Endothelial cell of hepatic sinusoid (primary cell): ENCODE measurements at regions not wholly inside any gene's neighbourhood (a gene's known extent, or its start where the extent isn't known, plus 50 kb on each side); places are given as distances from the start of the nearest gene placed in this dataset.
"Not testable (repeated sequence)": the region's sequence is repeated elsewhere in the genome, so short reads cannot be mapped to it uniquely, and the experiment has no call there.

ENCODE experiments used
- in situ Hi-C: cut with HindIII; loops from 2 replicates; pipeline ENCODE4 v1.10.0; 2017; ENCODE audit warnings: low sequenced_read_pairs

DNA sequence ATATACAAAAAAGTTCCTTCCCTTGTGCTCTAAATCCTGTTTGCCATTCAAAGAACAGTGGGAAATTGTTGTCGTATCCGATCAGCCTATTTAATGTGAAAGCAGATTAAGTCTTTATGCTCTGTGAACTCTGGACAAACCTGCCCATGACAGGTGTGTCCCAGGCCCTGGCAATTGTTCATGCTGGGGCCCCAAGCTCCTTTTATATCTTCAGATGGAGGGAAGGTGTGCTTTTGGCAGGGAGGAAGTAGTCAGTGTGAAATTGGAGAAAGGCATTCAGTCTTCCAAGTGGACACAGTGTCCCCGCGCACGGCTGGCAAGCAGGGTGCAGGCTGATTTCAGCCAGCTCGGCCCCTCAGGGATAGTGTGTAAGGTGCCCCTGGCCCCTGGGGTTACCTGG, 135.1 kb upstream of the F3 start:
- in situ Hi-C loops: no loop called here

DNA sequence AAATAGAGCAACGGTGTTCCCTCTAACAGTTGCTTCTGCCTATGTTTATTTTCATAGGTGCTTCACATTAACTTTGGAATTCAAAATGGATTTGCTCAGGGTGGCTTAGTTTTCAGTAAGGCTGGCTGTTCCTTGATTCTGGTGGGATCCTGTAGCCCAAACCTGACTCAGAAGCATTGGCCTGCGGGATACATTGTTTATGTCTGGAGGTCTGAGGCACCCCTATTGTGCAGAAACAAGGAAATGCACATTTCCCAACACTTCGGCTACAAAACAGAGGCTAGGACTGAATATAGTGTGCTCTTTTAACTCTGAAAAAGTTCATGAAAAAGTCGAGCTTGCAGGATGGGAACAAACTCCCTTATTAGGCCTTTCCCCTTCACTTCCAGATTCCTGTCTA, 133.8 kb upstream of the F3 start:
- in situ Hi-C loops: no loop called here

DNA sequence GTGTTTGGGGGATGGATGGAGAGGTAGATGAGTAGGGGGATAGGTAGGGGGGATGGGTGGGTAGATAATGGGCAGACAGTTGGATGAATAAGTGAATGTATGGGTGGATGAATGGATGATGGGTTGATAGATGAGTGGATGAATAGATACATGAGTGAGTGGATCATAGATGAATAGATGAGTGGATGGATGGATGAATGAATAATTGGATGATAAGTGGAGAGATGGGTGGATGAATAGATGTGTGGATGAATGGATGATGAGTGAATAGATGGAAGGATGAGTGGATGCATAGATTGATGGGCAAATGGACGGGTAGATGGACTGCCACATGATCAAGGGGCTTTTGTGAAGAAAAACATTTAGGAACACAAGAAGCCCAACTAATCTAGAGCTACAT, 133.3 kb upstream of the F3 start:
- in situ Hi-C loops: no loop called here

- in situ Hi-C loops: no loop called here
These were observed 131.4 kb upstream of the F3 start for GRCh38 chr1:94672934-94673333.

DNA sequence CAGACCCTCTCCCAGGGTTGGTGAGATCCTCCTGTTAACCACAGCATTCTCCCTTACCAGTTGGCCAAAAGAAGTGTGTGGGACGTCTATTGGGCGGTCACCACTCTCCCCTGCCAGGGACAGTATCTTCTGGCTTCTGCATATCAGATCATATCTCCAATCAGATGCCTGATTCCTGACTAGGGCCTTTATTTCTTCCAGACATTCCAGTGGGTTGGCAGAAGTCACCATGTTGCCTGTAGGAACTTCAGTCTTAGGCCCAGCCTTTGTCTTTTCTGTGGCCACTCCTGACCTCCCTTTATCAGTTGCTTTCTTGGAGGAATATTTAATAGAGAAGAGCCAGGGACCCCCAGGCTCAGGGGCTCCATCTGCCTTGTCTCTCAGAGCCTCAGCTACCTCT, 130.4 kb upstream of the F3 start:
- in situ Hi-C loops: no loop called here

- in situ Hi-C loops: no loop called here
These were observed 128.7 kb upstream of the F3 start for GRCh38 chr1:94670273-94670672.

DNA sequence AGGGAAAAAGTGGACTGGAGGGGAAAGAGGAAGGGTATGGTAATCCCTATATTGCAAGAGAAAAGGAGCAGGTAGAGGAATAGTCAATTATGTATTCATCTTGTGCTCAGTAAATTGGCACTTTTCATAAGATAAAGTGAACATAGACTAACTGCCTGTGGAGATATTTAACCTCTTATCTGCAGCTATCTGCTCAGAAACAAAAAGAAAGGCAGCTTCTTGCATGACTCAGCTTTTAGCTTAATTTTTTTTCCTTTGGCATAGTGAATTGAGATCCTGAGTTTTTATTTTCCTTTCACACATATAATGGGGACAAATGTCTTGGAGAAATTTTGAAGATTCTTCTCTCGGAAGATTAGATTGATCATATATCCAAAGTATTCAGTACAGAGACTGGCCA, 127.6 kb upstream of the F3 start:
- in situ Hi-C loops: no loop called here

DNA sequence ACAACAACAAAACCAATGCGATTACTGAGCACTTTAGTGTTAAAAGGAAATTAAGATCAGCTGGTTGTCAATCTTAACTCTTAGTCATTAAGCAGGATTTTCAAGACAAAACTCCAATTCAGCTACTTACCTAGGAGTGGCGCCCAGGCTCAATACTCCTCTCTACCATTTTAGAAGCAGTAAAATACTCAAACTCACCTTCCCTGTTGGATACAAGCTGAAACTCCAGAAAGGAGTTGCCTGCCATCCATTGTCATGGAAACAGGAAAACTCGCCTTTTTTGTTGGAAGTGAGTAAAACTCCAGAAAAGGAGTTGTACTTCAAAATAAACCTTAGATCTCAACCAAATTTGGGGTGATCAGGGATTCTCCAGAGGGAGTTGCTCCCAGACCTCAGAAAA, 127.0 kb upstream of the F3 start:
- in situ Hi-C loops: no loop called here

DNA sequence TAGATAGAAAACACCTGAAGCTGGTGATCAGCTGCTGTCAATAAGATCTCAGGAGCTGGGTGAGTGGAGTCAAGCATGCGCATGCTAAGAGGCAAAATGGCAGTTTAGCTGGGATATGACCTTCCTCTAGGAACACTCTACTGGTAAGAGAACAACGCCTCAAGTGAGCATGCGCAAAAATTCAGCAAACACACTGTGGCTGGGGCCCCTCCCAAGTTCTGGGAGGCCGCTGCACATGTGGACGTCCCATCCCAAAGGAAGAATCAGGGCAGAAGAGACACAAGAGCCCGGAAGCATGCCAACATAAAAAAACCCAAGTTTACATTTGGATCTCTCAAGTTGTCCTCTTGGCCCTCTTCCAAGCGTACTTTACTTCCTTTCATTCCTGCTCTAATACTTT, 126.3 kb upstream of the F3 start:
- in situ Hi-C loops: no loop called here

GRCh38 chr1:94666797-94667196, 125.2 kb upstream of the F3 start:
- in situ Hi-C loops: no loop called here

DNA sequence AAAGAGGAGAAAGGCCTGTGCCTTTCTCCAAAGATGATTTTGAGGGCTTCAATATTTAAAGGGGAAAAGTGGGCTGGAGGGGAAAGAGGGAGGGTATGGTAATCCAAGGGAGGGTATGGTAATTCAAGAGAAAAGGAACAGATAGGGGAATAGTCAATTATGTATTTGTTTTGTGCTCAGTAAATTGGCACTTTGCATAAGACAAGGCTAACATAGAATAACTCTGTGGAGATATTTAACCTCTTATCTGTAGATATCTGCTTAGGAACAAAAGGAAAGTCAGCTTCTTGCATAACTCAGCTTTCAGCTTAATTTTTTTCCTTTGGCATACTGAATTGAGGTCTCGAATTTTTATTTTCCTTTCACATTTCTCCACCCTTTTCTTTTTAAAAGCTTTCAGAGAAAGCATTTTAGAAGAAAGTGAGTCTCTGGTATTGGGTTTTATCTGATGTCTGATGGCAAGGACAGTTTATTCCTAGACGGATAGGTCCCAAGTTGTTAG, 119.9 kb upstream of the F3 start:
- in situ Hi-C loops: no loop called here

GRCh38 chr1:94660994-94661393, 119.4 kb upstream of the F3 start:
- in situ Hi-C loops: no loop called here

GRCh38 chr1:94660258-94660657, 118.7 kb upstream of the F3 start:
- in situ Hi-C loops: no loop called here

DNA sequence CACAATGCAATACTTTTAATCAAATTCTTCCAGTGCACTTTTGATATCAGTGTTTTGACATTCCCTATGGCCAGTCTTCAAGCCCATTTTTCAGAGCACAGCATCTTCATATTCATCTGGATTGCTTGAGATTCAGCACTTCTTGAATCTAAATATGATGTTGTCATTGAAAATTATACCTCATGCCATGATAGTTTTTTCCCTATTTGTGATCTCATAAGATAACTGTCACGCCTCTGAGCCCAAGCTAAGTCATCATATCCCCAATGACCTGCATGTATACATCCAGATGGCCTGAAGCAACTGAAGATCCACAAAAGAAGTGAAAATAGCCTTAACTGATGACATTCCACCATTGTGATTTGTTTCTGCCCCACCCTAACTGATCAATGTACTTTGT, 117.6 kb upstream of the F3 start:
- in situ Hi-C loops: not testable (repeated sequence)

DNA sequence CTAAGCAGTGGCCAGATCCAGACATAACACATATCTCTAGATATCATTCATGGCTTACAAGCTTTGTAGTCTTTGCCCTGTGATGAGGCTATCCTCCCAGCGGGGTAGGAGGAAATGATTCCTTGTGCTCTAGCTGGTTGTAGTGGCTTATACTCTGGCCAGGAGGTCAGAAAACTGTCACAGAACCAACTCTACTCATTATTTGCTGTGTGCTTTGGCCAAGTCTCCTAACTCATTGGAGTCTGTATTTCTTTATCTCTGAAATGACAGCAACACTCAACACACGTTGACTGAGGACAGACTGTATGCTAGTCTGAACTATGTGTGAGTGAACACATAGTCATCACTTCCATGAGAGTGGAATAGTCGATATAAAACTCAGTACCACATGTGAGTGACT, 116.7 kb upstream of the F3 start:
- in situ Hi-C loops: no loop called here

- in situ Hi-C loops: not testable (repeated sequence)
These were observed 116.2 kb upstream of the F3 start for GRCh38 chr1:94657776-94658175.

GRCh38 chr1:94656967-94657366, 115.4 kb upstream of the F3 start:
- in situ Hi-C loops: no loop called here

DNA sequence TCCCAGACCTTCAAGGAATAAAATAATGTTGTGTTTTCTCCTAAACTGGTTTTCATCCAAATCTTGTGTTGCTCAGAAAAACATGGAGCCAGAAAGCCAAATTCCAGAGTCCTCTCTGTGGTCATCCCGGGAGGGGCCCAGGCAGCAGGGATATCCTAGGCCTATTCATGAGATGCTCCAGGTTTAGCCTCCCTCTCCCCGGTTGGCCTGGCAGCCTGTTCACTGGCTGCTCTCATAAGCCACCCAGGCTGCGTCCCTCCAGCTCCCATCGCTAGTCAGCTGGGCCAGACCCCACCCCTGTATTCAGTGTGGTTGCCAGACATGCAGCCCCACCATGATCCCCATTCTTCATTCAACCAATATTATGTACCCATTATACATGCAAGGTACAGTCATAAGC, 113.4 kb upstream of the F3 start:
- in situ Hi-C loops: no loop called here

DNA sequence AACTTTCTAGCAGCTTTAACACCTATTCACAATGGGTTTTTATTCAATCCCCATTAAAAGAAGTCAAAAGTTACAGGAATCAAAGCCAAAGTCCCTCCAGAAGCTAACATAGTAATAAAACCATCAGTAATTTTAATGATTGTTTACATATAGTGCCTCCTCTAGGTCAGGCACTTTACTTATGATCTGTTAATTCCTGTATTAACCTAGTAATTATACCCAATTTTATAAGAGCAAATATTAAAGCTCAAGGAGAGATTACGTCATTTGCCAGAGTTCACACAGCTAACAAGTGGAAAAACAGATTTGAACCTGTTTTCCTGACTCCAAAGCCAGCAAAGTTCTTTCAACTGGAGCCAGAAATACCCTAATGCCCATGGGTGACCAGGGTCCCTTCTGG, 112.9 kb upstream of the F3 start:
- in situ Hi-C loops: no loop called here

- in situ Hi-C loops: no loop called here
These were observed 112.5 kb upstream of the F3 start for GRCh38 chr1:94654031-94654430.

DNA sequence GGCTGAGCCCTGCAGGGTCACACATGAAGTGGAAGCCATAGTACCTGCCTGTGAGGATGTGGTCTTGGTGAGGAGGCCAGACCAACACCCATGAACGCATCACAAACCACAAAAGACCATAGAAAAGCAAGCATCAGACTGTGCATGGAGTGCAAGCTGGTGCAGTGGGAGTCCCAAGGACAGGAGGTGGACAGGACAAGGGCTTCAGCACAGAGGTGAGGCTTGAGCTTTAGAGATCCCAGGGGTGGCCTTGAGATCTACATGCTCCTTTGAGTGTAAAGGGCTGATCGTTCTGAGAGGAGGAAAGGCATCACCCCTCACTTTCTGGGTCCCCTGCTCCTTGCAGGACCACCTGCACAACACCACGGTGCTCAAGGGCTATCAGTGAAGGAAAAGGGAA, 111.9 kb upstream of the F3 start:
- in situ Hi-C loops: no loop called here

GRCh38 chr1:94651076-94651475, 109.5 kb upstream of the F3 start:
- in situ Hi-C loops: no loop called here

- in situ Hi-C loops: no loop called here
These were observed 108.7 kb upstream of the F3 start for GRCh38 chr1:94650301-94650700.
